ENCODE measurements at regions not wholly inside any gene's neighbourhood (a gene's known extent, or its start where the extent isn't known, plus 50 kb on each side); places are given as distances from the start of the nearest gene placed in this dataset.

GRCh38 chr12:66976526-66976925 is 292.6 kb upstream of the CAND1 start:
- no peak for TF ChIP-seq POLR2A (IDR thresholded peaks at IDR 0.05)
- TF ChIP-seq CTCF (IDR thresholded peaks at IDR 0.05): no peak
